Right lobe of liver (tissue), 4 donors: ENCODE measurements at regions not wholly inside any gene's neighbourhood (a gene's known extent, or its start where the extent isn't known, plus 50 kb on each side); places are given as distances from the start of the nearest gene placed in this dataset.

Experiments
- CTCF ChIP-seq, 4 donors: fragments of 200-600 bp in 3 of 4; fragments of 450-650 bp in 1 of 4; IDR thresholded peaks; one replicate each; pipeline versions ENCODE4 v1.5.1 to v1.8.0; 2016 to 2022; ENCODE audit warnings: antibody characterized with exemption in 4 of 4, mild to moderate bottlenecking in 2 of 4
- POLR2A ChIP-seq: fragments of 450-650 bp; IDR thresholded peaks from one replicate; pipeline ENCODE4 v1.6.1; 2017; ENCODE audit warnings: antibody characterized with exemption, mild to moderate bottlenecking
- donor health status: DM: no; HTN: no; CAD: no.
- donor health status: DM: no; HTN: no; CAD: no.
- donor health status: DM: no; HTN: yes; CAD: no.

GRCh38 chr2:176885661-176886060 lies 326.9 kb upstream of the HNRNPA3 start:
- no peak for TF ChIP-seq POLR2A
- TF ChIP-seq CTCF (IDR thresholded peaks at IDR 0.05): no peak
